ENCODE measurements at regions not wholly inside any gene's neighbourhood (a gene's known extent, or its start where the extent isn't known, plus 50 kb on each side); places are given as distances from the start of the nearest gene placed in this dataset.

DNA sequence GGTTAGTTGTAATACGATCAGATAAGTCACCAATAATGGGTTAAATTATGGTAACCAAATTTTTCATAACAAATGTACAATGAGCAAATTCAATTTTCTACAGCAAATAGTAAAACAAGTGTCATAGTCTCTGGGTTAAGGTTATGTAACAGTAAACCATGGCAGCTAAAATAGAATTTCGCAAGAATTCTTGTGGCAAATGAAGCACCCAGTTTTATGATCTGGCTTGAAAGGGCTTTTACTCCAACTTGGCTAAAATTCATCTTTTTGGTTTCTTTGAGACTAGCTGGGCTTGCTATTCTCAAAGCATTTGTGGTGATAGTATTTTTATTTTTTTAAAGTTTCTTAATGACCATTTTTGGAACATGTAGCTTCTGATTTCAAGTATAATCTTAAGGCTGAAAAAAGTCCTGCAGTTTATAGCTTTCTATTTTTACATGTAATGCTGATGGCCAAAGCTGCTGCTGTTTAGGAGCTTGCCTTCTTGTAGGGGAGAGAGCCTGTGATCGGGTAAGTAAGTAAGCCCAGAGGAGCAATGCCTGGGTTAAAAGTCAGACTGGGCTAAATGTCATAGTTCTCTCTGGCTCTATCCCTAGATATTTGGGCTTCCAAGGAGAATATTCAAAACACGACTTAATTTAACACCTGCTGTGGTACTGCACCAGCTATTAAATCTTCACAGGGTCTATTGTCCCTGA, 55.5 kb upstream of the SYPL1 start:
- H3K27me3 ChIP-seq = no peaks in the 10 kb centered on the region
- intact Hi-C loops (cut with DNase I) = no loop called here
- no peak overlapping the region for H3K27ac ChIP-seq
- no peak overlapping the region for H3K4me3 ChIP-seq
- TF ChIP-seq POLR2A (IDR thresholded peaks at IDR 0.05) = no peak
- TF ChIP-seq, protein P1, sequence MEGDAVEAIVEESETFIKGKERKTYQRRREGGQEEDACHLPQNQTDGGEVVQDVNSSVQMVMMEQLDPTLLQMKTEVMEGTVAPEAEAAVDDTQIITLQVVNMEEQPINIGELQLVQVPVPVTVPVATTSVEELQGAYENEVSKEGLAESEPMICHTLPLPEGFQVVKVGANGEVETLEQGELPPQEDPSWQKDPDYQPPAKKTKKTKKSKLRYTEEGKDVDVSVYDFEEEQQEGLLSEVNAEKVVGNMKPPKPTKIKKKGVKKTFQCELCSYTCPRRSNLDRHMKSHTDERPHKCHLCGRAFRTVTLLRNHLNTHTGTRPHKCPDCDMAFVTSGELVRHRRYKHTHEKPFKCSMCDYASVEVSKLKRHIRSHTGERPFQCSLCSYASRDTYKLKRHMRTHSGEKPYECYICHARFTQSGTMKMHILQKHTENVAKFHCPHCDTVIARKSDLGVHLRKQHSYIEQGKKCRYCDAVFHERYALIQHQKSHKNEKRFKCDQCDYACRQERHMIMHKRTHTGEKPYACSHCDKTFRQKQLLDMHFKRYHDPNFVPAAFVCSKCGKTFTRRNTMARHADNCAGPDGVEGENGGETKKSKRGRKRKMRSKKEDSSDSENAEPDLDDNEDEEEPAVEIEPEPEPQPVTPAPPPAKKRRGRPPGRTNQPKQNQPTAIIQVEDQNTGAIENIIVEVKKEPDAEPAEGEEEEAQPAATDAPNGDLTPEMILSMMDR (IDR thresholded peaks at IDR 0.05) = no peak
- no peaks in the 10 kb centered on the region for H3K36me3 ChIP-seq (replicated peaks in 1 of 2)
- 60 to 72% (median 65%) methylated on average over 4 of the region's 4 CpGs for WGBS, 4 donors
- no peaks in the 10 kb centered on the region for H3K4me1 ChIP-seq (replicated peaks in 1 of 2)
- DNase-seq = no peak
- H3K9me3 ChIP-seq (replicated peaks in 1 of 3) = no peaks in the 10 kb centered on the region

GRCh38 chr7:106166651-106167342, 54.7 kb upstream of the SYPL1 start:
- peak; percentile 40 to 76 (median 68) for DNase-seq
- 60 to 63% (median 61%) methylated on average over 7 of the region's 7 CpGs for WGBS, 4 donors
- Histone ChIP-seq H3K9me3 (replicated peaks in 1 of 3) (no peaks in the 10 kb centered on the region), H3K36me3 (replicated peaks in 1 of 2) (no peaks in the 10 kb centered on the region), H3K27me3 (no peaks in the 10 kb centered on the region), H3K27ac (no peak overlapping the region), H3K4me1 (replicated peaks in 1 of 2) (no peaks in the 10 kb centered on the region), H3K4me3 (no peak overlapping the region)
- TF ChIP-seq, protein P1 (IDR thresholded peaks at IDR 0.05) = peak; percentile 80 to 94 (median 84)
- no peak for TF ChIP-seq POLR2A (IDR thresholded peaks at IDR 0.05)
- intact Hi-C loops (cut with DNase I) = no loop called here

DNA sequence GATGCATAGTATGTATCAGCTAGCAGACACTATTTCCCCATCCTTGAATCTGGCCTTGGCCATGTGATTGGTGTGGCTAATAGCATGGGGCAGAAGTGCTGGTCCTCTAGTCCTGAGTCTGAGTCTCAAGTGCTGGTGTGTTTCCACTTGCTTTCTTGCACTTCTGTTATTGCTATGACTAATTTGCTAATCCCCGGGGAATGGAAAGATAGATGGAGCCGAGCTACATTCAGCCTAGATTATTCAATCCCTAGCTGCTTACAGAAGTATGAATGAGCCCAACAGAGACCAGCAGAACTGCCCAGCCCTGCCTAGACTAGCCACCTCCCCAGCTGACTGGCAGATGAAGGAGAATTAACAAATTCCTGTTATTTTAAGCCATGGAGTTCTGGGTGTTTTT, 53.2 kb upstream of the SYPL1 start:
- intact Hi-C loops (cut with DNase I) = no loop called here
- 35 to 63% (median 59%) methylated on average over 2 of the region's 2 CpGs for WGBS, 4 donors

DNA sequence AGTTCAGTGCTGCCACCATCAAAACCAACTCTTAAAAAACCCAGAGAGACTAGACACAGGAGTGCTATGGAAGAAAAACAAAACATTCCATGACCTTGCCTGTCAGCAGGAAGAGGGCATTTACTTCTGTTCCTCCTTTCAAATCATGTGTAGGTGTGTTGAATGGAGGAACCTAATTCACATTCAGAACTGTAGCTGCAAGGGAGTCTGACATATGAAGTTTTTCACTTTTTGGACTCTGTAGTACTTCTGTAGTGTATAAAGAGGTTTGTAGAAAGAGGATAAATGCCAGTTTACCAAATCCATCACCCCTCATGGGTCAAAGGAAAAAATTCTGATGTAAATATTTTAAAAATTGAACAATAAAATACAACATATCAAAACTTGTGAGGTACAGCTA, 51.1 kb upstream of the SYPL1 start:
- intact Hi-C loops (cut with DNase I) = no loop called here
- H3K27me3 ChIP-seq = peaks cover 3% of the 10 kb centered on the region
- no peaks in the 10 kb centered on the region for H3K9me3 ChIP-seq (replicated peaks in 1 of 3)
- H3K27ac ChIP-seq = no peak overlapping the region
- DNase-seq = no peak
- no peak overlapping the region for H3K4me3 ChIP-seq
- no peaks in the 10 kb centered on the region for H3K4me1 ChIP-seq (replicated peaks in 1 of 2)
- H3K36me3 ChIP-seq (replicated peaks in 1 of 2) = no peaks in the 10 kb centered on the region
- TF ChIP-seq POLR2A (IDR thresholded peaks at IDR 0.05) = no peak
- TF ChIP-seq, protein P1 (IDR thresholded peaks at IDR 0.05) = no peak

More for the DNA sequence above, 53.2 kb upstream of the SYPL1 start:
- Histone ChIP-seq H3K27ac (no peak overlapping the region), H3K4me3 (no peak overlapping the region), H3K4me1 (replicated peaks in 1 of 2) (no peaks in the 10 kb centered on the region), H3K27me3 (peaks cover 3% of the 10 kb centered on the region), H3K36me3 (replicated peaks in 1 of 2) (no peaks in the 10 kb centered on the region), H3K9me3 (replicated peaks in 1 of 3) (no peaks in the 10 kb centered on the region)
- TF ChIP-seq, protein P1 (IDR thresholded peaks at IDR 0.05) = no peak
- TF ChIP-seq POLR2A (IDR thresholded peaks at IDR 0.05) = no peak
- no peak for DNase-seq

All from adrenal gland (tissue), 9 donors.